Gastrocnemius medialis (tissue), 4 donors: ENCODE measurements at regions not wholly inside any gene's neighbourhood (a gene's known extent, or its start where the extent isn't known, plus 50 kb on each side); places are given as distances from the start of the nearest gene placed in this dataset.

ENCODE experiments used
- CTCF ChIP-seq, 5 experiments: fragments of 450-650 bp in 3 of 5; fragments of 200-600 bp in 2 of 5; sonication (generic) in 2 of 5; IDR thresholded peaks in 4 of 5; conservative IDR thresholded peaks in 1 of 5; 1 replicate in 4 of 5; 2 replicates in 1 of 5; pipeline ENCODE4 v1.5.1; 2016 to 2019; ENCODE audit warnings: antibody characterized with exemption in 5 of 5, mild to moderate bottlenecking in 3 of 5, moderate library complexity in 3 of 5
- POLR2A ChIP-seq, 2 donors: fragments of 450-650 bp; IDR thresholded peaks; one replicate each; pipeline ENCODE4 v1.6.1; 2017; ENCODE audit warnings: antibody characterized with exemption in 2 of 2, mild to moderate bottlenecking in 2 of 2, moderate library complexity in 2 of 2

DNA sequence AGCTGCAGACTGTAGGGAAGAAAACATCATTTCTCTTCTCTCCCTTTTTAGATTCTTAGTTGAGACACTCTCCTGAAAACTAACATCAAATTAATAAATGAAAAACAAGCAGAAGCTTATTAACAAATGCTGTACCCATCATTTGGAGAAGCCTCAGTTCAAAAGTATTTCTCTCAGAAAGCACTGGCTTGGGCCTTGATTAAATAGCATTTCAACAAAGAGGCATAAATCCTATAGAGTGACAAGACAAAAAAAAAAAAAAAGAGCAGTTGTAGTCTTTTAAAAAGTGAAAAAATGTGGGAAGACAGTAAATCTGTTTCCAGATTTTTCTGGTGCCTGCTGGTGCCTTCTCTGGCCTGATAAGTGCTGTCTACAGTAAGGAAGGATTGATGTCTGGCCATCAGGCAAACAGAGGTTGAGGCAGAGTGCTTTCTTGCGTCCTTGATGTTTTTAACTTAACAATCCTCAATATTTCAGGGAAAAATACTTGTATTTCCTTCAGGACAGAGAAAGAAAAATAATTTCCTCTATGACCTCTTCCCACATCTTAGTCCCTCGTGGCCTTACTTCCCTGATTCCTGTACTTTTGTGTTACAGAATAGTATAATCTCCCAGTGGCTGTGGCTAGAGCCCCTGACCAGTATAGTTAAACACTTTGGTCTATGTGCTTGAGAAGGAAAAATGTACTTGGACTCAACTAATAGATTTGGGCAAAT lies 300.5 kb downstream of the HGF start:
- no peak for TF ChIP-seq CTCF (IDR thresholded peaks at IDR 0.05 in 4 of 5, conservative IDR thresholded peaks at IDR 0.05 in 1 of 5)
- TF ChIP-seq POLR2A (IDR thresholded peaks at IDR 0.05), result no peak
